IMR-90 (cell line): ENCODE measurements at regions not wholly inside any gene's neighbourhood (a gene's known extent, or its start where the extent isn't known, plus 50 kb on each side); places are given as distances from the start of the nearest gene placed in this dataset.

Experiments used
- ATAC-seq: fragments of 200-7000 bp; cut with Tn5 transposase; 2 replicates; pipeline ENCODE4 v1.9.1; 2020; ENCODE audit warnings: low read depth, mild to moderate bottlenecking, moderate library complexity
- BruUV-seq: library from RNA; stranded (reverse); fragments of 400-500 nt; replicated peaks from 2 replicates; lab custom pipeline; 2021; lab: Mats Ljungman, UMichigan
- CTCF ChIA-PET: fragments of 300-600 bp; formaldehyde crosslinking; extraction: SDS; loops from one replicate; lab custom pipeline; 2021; ENCODE audit warnings: antibody characterized with exemption; lab: Yijun Ruan, JAX
- POLR2A ChIA-PET: fragments of 300-600 bp; sonication (Branson Sonifier 250); formaldehyde crosslinking; loops from one replicate; lab custom pipeline; 2022; ENCODE audit warnings: antibody characterized with exemption; ENCODE audit not compliant: unreplicated experiment; lab: Charles Lee
- DNase-seq: peaks from one replicate; pipeline ENCODE4 v3.0.0; 2013
- H2AFZ ChIP-seq: replicated peaks from 2 replicates; pipeline ENCODE3; 2013; ENCODE audit warnings: low read length, mild to moderate bottlenecking; ENCODE audit not compliant: poor library complexity
- H2AK5ac ChIP-seq: 2 replicates; pipeline ENCODE4 v1.6.1; 2013; ENCODE audit warnings: low read depth, low read length, inconsistent platforms
- H2AK9ac ChIP-seq: replicated peaks from 2 replicates; pipeline ENCODE3; 2013; ENCODE audit warnings: mild to moderate bottlenecking, low read depth, low read length, moderate library complexity; ENCODE audit not compliant: poor library complexity
- H2BK120ac ChIP-seq: 2 replicates; pipeline ENCODE4 v1.6.1; 2013; ENCODE audit warnings: low read depth, low read length, inconsistent platforms
- H2BK15ac ChIP-seq: 3 replicates; pipeline ENCODE4 v1.6.1; 2013; ENCODE audit warnings: low read depth, low read length, inconsistent platforms
- H2BK20ac ChIP-seq: 2 replicates; pipeline ENCODE4 v1.6.1; 2013; ENCODE audit warnings: low read depth, mild to moderate bottlenecking, inconsistent platforms, low read length, moderate library complexity
- H2BK5ac ChIP-seq: 2 replicates; pipeline ENCODE4 v1.6.1; 2013; ENCODE audit warnings: mild to moderate bottlenecking, low read depth, low read length, inconsistent platforms; ENCODE audit not compliant: poor library complexity, severe bottlenecking
- H3K14ac ChIP-seq: replicated peaks from 2 replicates; pipeline ENCODE4 v1.6.1; 2013; ENCODE audit warnings: low read depth, low read length, inconsistent platforms
- H3K18ac ChIP-seq: 2 replicates; pipeline ENCODE4 v1.6.1; 2013; ENCODE audit warnings: low read depth, low read length, control low read depth
- H3K23ac ChIP-seq: 2 replicates; pipeline ENCODE4 v1.6.1; 2013; ENCODE audit warnings: low read depth, low read length, inconsistent platforms
- H3K27ac ChIP-seq: 2 replicates; pipeline ENCODE4 v1.5.1; 2013; ENCODE audit warnings: mild to moderate bottlenecking, control low read depth, low read length; ENCODE audit not compliant: insufficient read depth
- H3K27me3 ChIP-seq: 2 replicates; pipeline ENCODE4 v1.6.1; 2013; ENCODE audit warnings: low read length; ENCODE audit not compliant: control insufficient read depth, insufficient read depth
- H3K36me3 ChIP-seq: 2 replicates; pipeline ENCODE4 v1.6.1; 2013; ENCODE audit warnings: low read length, mixed read lengths; ENCODE audit not compliant: control insufficient read depth, insufficient read depth
- H3K4ac ChIP-seq: 2 replicates; pipeline ENCODE4 v1.6.1; 2013; ENCODE audit warnings: low read depth, low read length, inconsistent platforms
- H3K4me1 ChIP-seq: 2 replicates; pipeline ENCODE4 v1.6.1; 2013; ENCODE audit warnings: low read length, mixed read lengths; ENCODE audit not compliant: control insufficient read depth, insufficient read depth
- H3K4me2 ChIP-seq: 2 replicates; pipeline ENCODE4 v1.6.1; 2013; ENCODE audit warnings: low read depth, mild to moderate bottlenecking, control low read depth, low read length, moderate library complexity
- H3K4me3 ChIP-seq: 2 replicates; pipeline ENCODE4 v1.5.1; 2013; ENCODE audit warnings: low read depth, mild to moderate bottlenecking, control low read depth, low read length, moderate library complexity; ENCODE audit not compliant: insufficient read depth
- H3K56ac ChIP-seq: 2 replicates; pipeline ENCODE4 v1.6.1; 2013; ENCODE audit warnings: low read length, inconsistent platforms; ENCODE audit not compliant: insufficient read depth; ENCODE audit errors: extremely low read depth
- H3K79me1 ChIP-seq, 2 experiments: 2 replicates each; pipeline ENCODE4 v1.6.1; 2013; ENCODE audit warnings: low read length in 2 of 2, inconsistent platforms in 1 of 2, low read depth in 1 of 2
- H3K9ac ChIP-seq: 2 replicates; pipeline ENCODE4 v1.6.1; 2013; ENCODE audit warnings: low read depth, low read length, control low read depth
- H3K9me1 ChIP-seq: 2 replicates; pipeline ENCODE4 v1.6.1; 2013; ENCODE audit warnings: low read length, inconsistent platforms; ENCODE audit not compliant: insufficient read depth
- H3K9me3 ChIP-seq: 2 replicates; pipeline ENCODE4 v1.6.1; 2013; ENCODE audit warnings: low read length; ENCODE audit not compliant: control insufficient read depth, insufficient read depth
- H4K20me1 ChIP-seq: 2 replicates; pipeline ENCODE4 v1.6.1; 2013; ENCODE audit warnings: low read length, inconsistent platforms; ENCODE audit not compliant: insufficient read depth
- H4K5ac ChIP-seq: 2 replicates; pipeline ENCODE4 v1.6.1; 2013; ENCODE audit warnings: mild to moderate bottlenecking, low read depth, low read length, control low read depth
- H4K8ac ChIP-seq, 2 experiments: 2 replicates each; pipeline ENCODE4 v1.6.1; 2013; ENCODE audit warnings: low read depth in 2 of 2, low read length in 2 of 2, control low read depth in 1 of 2, inconsistent platforms in 1 of 2
- H4K91ac ChIP-seq: 2 replicates; pipeline ENCODE4 v1.6.1; 2013; ENCODE audit warnings: low read depth, low read length, inconsistent platforms; ENCODE audit not compliant: insufficient read depth
- BHLHE40 ChIP-seq: fragments of 150-350 bp; IDR thresholded peaks from 2 replicates; pipeline ENCODE4 v1.6.1; 2016; ENCODE audit warnings: mild to moderate bottlenecking, low read depth, low read length
- CEBPB ChIP-seq: IDR thresholded peaks from 2 replicates; pipeline ENCODE4 v1.6.1; 2012; ENCODE audit warnings: low read depth, low read length, improper control_type of control experiment
- CHD1 ChIP-seq: IDR thresholded peaks from 2 replicates; pipeline ENCODE4 v1.6.1; 2012; ENCODE audit warnings: low read depth, low read length, improper control_type of control experiment
- CTCF ChIP-seq: conservative IDR thresholded peaks from 2 replicates; pipeline ENCODE4 v1.5.1; 2012; ENCODE audit warnings: mild to moderate bottlenecking, low read depth, low read length, improper control_type of control experiment
- FOS ChIP-seq: fragments of 150-350 bp; IDR thresholded peaks from 2 replicates; pipeline ENCODE4 v1.6.1; 2016; ENCODE audit warnings: low read depth, low read length
- MAZ ChIP-seq: IDR thresholded peaks from 2 replicates; pipeline ENCODE4 v1.6.1; 2012; ENCODE audit warnings: low read depth, mild to moderate bottlenecking, low read length, improper control_type of control experiment, moderate library complexity, borderline replicate concordance
- MXI1 ChIP-seq: IDR thresholded peaks from 2 replicates; pipeline ENCODE4 v1.6.1; 2012; ENCODE audit warnings: low read depth, mild to moderate bottlenecking, low read length, moderate library complexity, borderline replicate concordance
- NFE2L2 ChIP-seq: fragments of 150-350 bp; IDR thresholded peaks from 2 replicates; pipeline ENCODE4 v1.6.1; 2016; ENCODE audit warnings: low read depth, mild to moderate bottlenecking, low read length
- RAD21 ChIP-seq: IDR thresholded peaks from 2 replicates; pipeline ENCODE4 v1.6.1; 2012; ENCODE audit warnings: low read length, improper control_type of control experiment
- RCOR1 ChIP-seq: IDR thresholded peaks from 2 replicates; pipeline ENCODE4 v1.6.1; 2012; ENCODE audit warnings: mild to moderate bottlenecking, low read length, improper control_type of control experiment; ENCODE audit not compliant: insufficient replicate concordance
- RFX5 ChIP-seq: IDR thresholded peaks from 2 replicates; pipeline ENCODE4 v1.8.0; 2012; ENCODE audit warnings: low read depth, mild to moderate bottlenecking, low read length, moderate library complexity
- SMC3 ChIP-seq: fragments of 150-350 bp; IDR thresholded peaks from 2 replicates; pipeline ENCODE4 v1.6.1; 2016; ENCODE audit warnings: low read depth, mild to moderate bottlenecking, antibody characterized with exemption, low read length, moderate library complexity
- USF2 ChIP-seq: fragments of 150-350 bp; IDR thresholded peaks from 2 replicates; pipeline ENCODE4 v1.6.1; 2017; ENCODE audit warnings: mild to moderate bottlenecking, antibody characterized with exemption, low read length, low read depth
- WGBS, 2 experiments: methylation state at CpG; one replicate each; pipeline versions ENCODE4 v1.1.5 to v1.1.7; 2013; ENCODE audit warnings: missing lambda C conversion rate in 2 of 2; ENCODE audit not compliant: insufficient read length in 1 of 2; ENCODE audit errors: extremely low coverage in 2 of 2; 5-methylcytosine and 5-hydroxymethylcytosine counted together
- dilution Hi-C: fragments of 300-500 bp; cut with HindIII; formaldehyde crosslinking; loops from one replicate; pipeline ENCODE4 v1.14.3; 2018; ENCODE audit warnings: low sequenced_read_pairs; ENCODE audit not compliant: unreplicated experiment
- in situ Hi-C: fragments of 300-500 bp; cut with MboI; formaldehyde crosslinking; loops from 3 replicates; pipeline ENCODE4 v1.14.3; 2019; ENCODE audit warnings: low sequenced_read_pairs, inconsistent platforms, mixed read lengths
- intact Hi-C: fragments of 100-400 bp; cut with micrococcal nuclease; formaldehyde crosslinking; loops from 2 replicates; pipeline ENCODE4 v1.10.0; 2022

GRCh38 chr5:50995285-50995942, 329.0 kb downstream of the PARP8 start:
- in situ Hi-C loops (no loop called here), dilution Hi-C loops (no loop called here), intact Hi-C loops (no loop called here)
- Histone ChIP-seq H3K4ac (no peak overlapping the region), H2AK9ac (no peak overlapping the region), H3K14ac (no peak overlapping the region), H3K79me1 (no peaks in the 10 kb centered on the region), H3K56ac (no peak overlapping the region), H4K8ac (no peak overlapping the region), H2AFZ (no peak overlapping the region), H3K9me3 (no peaks in the 10 kb centered on the region), H4K20me1 (no peaks in the 10 kb centered on the region), H3K27me3 (no peaks in the 10 kb centered on the region), H3K27ac (no peak overlapping the region), H3K4me2 (no peak overlapping the region), H3K36me3 (no peaks in the 10 kb centered on the region), H3K4me1 (no peaks in the 10 kb centered on the region), H3K23ac (no peak overlapping the region), H2BK20ac (no peak overlapping the region), H2BK5ac (no peak overlapping the region), H3K9me1 (no peaks in the 10 kb centered on the region), H2AK5ac (no peak overlapping the region), H4K5ac (no peak overlapping the region), H3K4me3 (no peak overlapping the region), H3K18ac (no peak overlapping the region), H2BK15ac (no peak overlapping the region), H3K9ac (no peak overlapping the region), H4K91ac (no peak overlapping the region), H2BK120ac (no peak overlapping the region)
- DNase-seq (no peak), ATAC-seq (no peak)
- BruUV-seq: no TSS peak
- CTCF ChIA-PET: no interaction called here
- no CpG with 5 or more reads among the region's 3 CpGs for WGBS, 2 experiments
- TF ChIP-seq SMC3: no peak
- TF ChIP-seq RAD21: no peak
- no peak for TF ChIP-seq BHLHE40
- no peak for TF ChIP-seq NFE2L2
- no peak for TF ChIP-seq CTCF
- TF ChIP-seq USF2: no peak
- no peak for TF ChIP-seq RCOR1
- TF ChIP-seq RFX5: no peak
- no peak for TF ChIP-seq FOS
- TF ChIP-seq MXI1: no peak
- TF ChIP-seq CHD1: no peak
- no peak for TF ChIP-seq MAZ
- TF ChIP-seq CEBPB: no peak
- POLR2A ChIA-PET: no interaction called here
